ENCODE measurements at regions not wholly inside any gene's neighbourhood (a gene's known extent, or its start where the extent isn't known, plus 50 kb on each side); places are given as distances from the start of the nearest gene placed in this dataset.

DNA sequence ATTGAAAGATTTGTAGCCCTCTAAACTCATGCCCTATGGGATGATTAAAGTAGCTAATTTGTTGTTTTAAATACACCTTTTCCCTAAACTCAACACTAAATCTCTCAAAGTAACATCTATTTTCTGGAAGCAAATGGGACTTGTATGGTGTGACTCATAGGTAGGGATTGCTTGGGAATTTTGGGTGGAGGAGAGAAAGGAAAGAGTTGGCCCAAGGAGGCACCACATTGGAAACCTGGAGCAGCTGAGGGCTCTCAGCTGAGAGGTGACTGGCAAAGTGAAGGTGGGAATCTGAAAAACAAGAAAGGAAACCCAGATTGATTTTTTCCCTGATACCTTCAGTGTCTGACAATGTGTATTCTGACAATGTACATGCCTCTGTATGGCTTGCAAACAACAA, 114.8 kb upstream of the PRICKLE1 start:
- DNase-seq: no peak

DNA sequence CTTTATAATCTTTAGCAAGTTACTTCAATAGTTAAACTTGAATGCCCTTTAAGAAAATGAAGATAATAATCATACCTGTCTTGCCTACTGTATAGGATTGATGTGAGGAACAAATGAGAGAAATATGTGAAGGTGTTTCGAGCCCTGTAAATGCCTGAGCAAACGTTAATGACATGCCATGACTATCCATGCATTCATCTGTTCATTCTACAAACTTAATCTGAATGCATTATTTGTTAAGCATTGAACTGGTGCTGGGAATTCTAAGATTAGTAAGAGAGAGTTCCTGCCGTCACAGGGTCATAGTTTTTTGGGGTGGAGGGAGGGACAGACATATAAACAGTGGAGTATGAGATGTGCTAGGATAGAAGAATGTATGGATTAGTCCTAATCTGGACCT, 111.5 kb upstream of the PRICKLE1 start:
- no peak for DNase-seq

DNA sequence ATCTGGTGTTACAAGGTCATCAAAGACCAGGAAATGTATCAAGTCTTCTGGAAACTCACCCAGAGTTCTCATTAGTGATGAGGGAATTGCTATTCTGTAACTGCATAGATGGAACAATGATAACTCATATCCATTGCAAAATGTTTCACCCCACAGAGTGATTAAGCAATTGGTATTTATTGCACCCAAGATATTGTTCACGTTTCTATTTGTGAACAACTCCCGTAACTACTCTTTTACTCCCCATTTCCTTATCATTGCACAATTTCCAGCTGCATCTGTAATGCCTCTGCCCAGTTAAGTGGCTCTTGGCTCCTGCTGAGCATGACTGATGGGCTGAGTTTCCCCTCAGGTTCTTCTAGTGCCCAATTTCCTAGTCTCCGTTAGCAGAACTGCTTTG, 108.7 kb upstream of the PRICKLE1 start:
- no peak for DNase-seq

DNA sequence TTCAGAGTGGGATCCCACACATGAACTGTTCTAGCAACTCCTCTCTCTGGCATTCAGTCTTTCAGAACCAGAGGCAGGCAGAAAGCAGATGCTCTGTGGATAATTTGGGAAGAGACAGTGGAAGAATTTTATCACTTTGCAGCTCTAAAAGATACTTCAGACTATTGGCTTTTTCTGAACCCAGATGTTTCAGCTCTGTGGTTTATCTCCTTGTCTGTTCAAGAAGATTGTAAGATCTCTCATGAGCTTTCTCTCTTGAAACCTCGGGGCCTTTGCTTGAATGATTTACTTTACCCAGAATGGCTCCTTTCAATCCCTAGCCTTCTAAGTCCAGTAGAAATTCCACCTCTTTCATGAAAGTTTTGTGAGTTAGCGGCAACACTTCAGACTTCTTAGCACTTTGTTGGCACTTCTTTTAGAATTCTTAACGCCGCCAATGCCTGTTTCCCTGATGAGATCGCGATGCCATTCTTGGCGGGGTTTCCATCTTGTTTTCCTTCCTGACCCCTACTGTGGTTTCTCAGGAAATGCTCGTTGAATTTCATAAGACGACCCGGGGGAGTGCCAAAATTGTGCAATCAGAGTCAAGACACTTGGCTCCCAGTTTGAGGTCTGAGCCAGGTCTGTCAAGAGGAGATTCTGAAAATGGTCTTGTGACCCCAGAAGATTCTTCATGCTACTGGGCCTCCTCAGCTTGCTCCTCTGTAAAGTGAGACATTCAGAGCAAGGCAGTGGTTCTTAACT, 107.0 kb upstream of the PRICKLE1 start:
- DNase-seq: no peak

DNA sequence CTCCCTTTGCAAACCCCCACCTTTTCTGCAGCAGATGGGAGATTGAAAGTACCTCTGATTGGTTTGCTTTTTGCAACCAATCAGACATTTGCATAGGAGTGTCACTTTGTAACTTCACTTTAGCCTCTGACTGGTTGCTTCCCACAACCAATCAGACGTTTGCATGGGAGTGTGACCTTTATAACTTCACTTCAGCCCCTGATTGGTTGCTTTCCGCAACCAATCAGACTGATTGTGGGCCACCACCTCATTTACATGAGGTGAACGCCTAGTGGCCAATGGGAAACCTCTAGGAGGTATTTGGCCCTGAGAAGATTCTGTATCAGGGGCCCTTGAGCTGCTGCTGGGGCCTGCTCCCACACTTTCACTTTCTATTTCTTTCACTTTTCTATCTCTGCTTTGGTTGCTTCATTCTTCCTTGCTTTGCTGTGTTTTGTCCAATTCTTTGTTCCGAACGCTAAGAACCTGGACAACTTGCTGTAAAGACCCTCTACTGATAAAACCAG, 106.0 kb upstream of the PRICKLE1 start:
- no peak for DNase-seq

DNA sequence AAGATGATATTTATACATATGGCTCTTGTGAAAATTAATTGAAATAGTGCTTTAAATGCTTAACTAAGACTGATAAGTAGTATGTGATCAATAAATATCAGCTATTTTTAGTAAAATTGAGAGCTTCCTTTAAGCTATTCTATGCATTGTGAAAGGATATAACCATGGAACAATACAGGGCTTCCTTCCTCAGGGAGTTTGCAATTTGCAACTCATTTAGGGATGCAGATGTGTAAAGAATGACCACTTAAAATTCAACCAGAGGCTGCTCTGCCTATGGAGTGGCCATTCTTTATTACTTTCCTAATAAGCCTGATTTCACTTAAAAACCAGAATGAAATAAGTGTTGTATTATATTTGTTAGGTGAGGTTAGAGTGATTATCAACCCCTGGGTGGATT, 103.2 kb upstream of the PRICKLE1 start:
- DNase-seq: no peak

DNA sequence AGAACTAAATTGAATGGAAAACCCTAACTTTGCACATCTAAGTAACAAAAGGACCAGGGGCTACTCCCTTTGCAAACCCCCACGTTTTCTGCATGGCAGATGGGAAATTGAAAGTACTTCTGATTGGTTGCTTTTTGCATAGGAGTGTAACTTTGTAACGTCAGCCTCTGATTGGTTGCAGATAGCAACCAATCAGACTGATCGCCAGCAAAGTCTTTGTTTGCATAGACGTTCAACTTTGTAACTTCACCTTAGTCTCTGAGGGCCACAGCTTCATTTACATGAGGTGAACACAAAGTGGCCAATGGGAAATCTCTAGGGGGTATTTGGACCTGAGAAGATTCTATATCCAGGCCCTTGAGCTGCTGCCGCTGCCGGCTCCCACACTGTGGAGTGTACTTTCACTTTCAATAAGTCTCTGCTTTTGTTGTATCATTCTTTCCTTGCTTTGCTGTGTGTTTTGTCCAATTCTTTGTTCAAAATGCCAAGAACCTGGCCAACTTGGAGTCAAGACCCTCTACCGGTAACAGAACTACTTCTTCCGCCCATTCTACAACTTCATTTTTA, 102.5 kb upstream of the PRICKLE1 start:
- DNase-seq: no peak

DNA sequence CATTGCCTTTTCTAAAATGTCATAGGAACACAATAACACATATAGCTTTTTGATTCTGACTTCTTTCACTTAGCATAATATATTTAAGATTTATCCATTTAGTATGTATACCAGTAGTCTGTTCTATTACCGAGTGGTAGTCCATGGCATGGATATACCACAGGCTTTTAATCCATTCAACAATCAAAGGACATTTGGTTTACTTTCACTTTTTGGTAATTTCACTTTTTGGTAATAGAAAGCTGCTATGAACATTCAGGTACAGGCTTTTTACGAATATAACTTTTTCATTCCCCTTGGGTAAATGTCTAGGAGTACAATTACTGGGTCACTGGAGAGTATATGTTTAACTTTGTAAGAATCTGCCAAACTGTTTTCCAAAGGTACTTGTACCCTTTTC, 100.7 kb upstream of the PRICKLE1 start:
- DNase-seq: no peak

DNA sequence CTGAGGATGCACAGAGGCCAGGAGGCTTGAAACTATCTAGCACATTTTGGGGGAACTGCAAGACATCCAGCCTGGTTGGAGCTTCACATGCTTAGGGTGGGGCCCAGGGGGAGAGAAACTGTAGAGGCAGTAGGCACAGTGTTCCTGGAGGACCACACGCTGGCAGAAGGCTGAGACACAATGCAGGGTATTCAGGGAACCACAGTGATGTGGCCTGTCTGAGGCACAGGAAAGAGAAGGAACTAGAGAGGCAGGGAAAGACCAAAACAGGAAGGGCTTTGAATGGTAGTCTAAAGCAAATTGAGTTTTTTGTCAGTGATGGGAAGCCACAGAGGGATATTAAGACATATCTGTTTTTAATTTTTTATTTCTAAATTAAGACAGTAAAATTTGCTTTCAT, 100.2 kb upstream of the PRICKLE1 start:
- no peak for DNase-seq

DNA sequence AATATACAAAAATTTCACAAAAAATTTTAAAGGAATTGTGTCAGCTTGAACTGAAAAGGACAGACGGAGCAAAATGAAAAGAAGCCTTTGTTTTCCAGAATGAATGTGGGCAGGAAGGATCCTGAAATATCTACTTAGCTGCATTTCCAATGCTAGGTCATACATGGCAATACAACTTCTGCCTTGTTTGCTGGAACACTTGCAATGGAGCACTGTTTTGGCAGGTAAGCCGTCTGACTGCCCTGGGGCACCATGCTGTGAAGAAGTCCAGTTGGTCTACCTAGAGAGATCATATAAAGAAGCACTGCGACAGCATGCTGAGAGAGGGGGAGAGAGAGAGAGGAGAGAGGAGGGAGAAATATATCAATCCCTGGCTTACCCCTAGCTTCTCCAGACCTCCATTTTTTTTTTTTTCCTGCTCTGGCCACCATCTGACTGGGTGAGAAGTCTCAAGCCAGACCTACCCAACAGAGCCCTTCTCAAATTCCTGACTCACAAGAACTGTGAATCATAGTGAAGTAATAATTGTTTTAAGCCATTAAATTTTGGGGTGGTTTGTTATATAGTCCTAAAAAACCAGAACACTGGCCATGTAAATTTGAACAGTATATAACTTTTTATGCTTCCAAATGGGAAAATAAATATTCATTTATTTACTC, 97.1 kb upstream of the PRICKLE1 start:
- DNase-seq: no peak

DNA sequence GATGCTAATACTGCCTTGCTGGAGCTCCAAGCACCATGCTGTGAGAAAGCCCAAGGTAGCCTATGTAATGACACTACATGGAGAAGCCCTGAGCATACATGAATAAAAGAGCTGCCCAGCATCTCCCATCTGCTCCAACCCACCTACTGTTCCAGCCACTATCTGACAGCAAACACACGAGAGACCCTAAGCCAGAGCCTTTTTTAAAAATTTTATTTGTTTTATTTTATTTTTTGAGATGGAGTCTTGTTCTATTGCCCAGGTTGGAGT, 95.2 kb upstream of the PRICKLE1 start:
- DNase-seq: no peak

DNA sequence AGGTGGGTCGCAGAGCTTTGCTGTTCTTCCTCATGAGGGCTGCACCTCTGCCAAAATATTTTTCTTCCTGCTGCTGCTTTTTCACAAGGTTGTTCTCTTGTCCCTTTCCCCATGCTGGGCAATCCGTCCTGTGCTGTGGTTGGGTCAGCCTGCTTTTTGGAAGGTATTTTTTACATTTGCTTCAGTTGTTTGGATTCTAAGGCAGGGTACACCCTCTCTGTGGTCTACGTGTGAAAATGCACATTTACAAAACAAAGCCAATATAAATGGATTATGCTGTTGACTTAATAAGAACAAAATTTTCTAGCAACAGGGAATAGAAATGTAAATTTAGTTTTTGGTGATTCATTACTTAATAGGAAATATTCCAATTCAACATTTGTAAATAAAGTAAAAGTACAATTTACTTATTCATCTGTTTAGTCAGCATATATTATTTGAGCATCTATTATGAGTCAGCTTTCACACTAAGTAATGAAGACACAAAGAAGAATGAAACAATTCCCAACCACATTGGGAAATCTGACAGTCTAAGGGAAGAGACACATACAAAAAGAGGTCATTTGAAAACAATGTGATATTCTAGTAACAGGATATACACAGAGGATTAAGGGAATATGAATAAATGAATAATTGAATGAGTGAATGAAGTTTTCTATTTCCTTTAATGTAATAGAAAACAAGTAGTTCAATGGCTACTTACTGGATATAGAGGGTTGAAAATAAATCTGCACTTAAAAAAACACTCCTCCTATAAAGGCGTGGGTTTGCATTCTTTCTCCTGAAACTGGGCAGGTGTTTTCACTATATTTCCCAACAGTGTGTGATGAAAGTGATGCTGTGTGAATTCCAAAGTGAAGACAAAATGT, 94.6 kb upstream of the PRICKLE1 start:
- no peak for DNase-seq

DNA sequence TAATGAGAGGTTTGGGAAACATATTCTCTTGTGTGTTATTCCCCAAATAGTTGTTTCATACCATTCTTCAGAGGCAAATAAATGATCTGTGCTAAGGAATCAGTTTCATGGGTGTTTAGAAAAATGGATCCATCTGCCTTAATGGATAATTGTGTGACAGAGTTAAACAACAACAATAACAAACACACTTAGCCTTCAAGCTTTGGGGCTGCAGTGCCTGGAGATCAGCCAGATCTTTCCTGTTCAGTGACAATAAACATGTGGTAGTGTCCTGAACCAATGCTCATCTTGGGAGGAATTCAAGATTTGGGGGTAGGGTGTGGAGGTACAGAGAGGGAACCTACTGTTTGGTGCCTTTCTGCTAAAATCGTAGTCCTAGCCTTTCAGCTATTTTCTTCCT, 93.7 kb upstream of the PRICKLE1 start:
- DNase-seq: no peak

DNA sequence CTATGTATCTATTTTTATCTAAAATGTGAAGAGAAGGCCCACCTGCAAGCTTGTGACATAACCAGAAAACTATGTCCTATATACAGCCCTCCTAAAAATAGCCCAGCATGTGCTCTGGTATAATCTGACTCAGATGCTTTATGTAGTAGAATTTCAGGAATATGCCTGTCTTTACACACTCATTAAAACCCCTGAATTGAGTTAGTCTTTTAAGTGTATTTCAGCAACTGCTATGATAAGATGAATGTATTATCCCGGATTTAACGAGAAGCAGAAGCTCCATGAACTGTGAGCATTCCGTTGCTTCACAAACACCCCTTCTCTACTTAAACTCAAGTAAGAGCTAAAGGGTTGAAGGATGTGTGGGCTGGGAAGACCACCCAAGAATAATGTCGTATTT, 89.9 kb upstream of the PRICKLE1 start:
- DNase-seq: no peak

DNA sequence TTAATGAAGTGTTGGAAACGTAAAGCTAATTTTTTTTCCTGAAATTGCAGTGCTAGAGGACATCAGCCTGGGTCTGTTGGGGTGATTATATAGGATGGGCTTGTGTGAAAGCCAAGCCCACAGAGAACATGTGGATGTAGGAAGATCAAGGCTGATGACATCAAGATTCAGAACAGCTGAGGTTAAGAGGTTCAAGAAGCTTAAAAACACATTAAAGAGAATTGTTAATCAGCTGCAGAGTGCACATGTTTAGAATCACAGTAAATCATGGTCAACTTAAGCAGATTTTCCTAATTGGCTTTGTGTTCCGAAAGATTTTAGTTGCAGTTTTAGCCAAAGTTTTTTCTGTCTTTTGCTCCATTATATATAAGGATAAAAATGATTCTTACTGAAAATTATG, 87.9 kb upstream of the PRICKLE1 start:
- no peak for DNase-seq

DNA sequence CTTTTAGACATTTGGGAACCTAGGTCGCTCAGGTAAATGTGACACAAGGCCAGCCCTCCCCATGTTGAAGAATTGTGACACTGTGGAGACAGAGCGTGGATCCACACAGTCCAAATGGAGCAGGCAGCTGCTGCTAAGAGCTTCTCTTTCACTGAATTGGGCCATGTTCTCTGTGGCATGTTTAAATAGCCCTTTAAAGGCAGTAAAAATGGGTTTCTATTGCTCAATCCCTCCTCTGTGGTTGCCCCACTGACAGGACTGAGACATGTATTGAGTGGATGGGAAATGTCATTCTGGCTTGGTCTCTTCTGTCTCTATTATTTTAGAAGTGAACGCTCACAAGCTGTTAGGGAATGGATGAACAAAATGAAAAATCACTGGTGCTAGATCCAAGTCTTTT, 84.0 kb upstream of the PRICKLE1 start:
- no peak for DNase-seq

DNA sequence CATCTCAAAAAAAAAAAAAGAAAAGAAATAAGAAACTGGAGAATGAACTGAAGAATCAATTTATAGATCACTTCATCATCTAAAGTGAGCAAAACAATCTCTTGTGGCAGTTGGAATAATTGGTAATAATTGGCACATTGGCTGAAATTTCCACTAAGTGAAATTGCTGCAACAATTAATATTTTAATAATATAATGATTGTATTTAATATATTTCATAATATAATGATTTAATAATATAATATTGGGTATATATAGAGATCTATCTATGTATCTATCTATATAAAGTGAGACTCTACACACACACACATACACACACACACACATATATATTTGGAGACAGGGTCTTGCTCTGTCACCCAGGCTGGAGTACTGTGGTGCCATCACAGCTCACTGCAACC, 81.2 kb upstream of the PRICKLE1 start:
- no peak for DNase-seq

DNA sequence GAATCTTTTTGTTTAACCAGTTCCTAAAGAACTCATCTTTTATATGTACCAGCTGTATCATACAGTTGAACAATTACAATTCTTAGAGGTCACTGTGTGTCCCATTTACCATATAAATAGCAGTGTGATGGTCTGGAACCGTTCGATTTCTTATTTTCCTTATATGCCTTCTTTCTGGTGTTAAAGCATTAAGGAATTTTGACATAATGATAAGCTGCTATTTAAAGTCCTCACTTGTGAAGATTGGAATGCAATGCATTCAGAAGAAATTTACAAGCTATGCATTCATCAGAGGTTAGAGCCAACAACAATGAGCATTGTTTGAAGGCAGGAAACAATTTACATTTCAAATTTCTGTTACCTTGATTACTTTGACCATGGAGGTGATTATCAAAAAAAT, 80.0 kb upstream of the PRICKLE1 start:
- no peak for DNase-seq

DNA sequence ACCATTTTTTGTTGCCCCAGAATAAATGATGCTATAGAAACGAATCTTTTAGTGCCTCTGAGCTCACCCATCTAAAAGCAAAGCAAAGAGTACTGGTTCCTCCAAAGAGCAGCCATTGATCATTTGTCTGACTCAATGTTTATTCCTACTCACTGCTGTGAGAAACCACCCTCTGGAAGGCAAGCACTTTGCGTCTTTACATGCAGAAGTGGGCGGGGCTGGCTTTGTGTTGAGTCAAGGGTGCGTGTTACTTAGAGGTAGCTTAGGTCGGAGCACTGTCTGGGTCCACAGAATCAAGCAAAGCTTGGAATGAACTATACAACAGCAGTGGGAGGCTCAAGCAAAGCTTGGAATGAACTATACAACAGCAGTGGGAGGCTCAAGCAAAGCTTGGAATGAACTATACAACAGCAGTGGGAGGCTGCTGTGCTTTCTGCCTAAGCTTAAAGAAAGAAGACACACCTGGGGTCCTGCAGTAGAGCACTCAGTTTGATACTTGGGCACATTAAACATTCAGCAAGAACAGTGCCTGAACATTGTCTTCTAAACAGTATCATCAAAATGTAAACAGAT, 77.2 kb upstream of the PRICKLE1 start:
- no peak for DNase-seq

DNA sequence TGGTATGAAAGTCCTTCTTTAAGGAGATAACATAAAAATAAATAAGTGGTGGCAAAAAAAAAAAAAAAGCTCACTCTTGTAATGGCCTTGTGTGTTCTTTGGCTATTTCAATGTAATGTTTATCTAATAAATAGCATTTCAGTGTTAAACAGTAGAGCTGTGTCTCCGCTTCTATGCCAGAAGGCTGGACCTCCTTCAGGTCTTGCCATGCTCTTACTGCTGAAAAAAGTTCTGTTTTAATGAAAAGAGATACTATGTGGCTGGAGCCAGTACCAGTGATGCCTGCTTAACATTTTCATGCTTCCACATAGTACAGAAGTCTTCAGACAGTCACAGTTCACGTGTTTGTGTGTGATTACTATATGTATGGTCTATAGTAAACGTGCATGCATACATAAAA, 74.1 kb upstream of the PRICKLE1 start:
- DNase-seq: no peak

DNA sequence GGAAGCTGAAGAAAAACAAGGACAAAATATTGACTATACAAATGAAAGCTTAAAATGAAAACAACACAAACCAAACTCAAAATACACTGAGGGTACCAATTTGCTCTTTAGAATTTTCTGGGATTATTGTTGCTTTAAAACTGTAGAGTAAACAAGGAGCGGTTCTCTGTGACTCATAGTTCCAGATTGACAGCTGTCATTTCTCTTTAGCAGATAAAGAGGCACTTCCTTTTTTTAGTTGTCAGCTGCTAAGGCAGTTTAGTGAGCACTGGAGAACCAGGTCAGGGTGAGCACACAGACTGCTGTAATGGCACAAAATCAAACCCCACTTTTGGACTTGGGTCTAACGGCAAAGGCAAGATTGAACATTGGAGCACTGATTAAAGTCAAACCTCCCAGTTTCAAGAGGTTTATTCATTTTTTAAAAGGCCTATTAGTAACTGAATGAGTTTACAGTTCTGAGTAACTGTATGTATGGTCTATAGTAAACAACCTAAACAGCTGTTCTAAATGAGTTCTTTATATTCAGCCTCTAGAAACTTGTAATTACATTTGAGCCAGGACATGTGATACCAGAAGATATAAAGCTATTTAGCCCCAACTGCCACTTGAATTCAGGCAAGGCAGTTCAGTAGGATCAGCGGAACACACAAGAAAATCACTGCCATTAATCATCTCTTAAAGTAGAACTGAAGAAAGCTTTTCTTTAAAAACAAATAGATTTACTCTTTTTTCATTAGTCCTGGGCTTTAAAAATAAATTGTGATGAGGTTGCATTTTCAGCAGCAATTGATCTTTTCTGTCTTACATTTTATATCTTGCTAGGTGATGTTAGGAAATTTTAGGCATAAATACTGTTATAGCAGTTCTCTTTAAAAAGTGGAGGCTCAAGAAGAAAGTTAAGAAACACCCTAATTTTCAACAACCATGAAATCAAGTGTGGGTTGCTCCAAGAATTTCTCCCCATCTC, 71.7 kb upstream of the PRICKLE1 start:
- DNase-seq: no peak

DNA sequence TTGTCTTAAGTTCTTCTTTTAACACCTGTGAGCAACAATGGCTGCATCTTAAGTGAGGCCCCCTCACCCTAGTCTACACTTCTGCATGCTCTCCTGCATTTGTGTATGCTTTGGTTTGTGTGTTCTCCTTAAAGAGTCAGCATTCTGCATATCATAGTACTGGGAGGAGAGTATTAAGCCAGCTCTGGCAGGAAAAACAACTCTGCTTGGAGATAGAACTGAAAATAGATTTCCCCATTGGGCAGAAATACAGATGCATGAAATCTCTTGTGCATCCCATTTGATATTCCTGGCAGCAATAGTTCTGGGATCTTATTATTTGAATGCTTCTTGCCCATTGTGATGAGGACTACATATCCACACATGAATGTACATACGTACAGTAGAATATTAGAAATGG, 70.6 kb upstream of the PRICKLE1 start:
- no peak for DNase-seq

Data from midbrain (tissue), 1 donor.